K562 (cell line): ENCODE measurements at regions not wholly inside any gene's neighbourhood (a gene's known extent, or its start where the extent isn't known, plus 50 kb on each side); places are given as distances from the start of the nearest gene placed in this dataset.

ENCODE experiments used
- ATAC-seq: fragments of 200-7000 bp; cut with Tn5 transposase; 3 replicates; pipeline ENCODE4 v1.9.1; 2020; ENCODE audit warnings: moderate library complexity
- BruUV-seq: library from RNA; stranded (reverse); fragments of 400-500 nt; replicated peaks from 2 replicates; lab custom pipeline; 2021; lab: Mats Ljungman, UMichigan
- CTCF ChIA-PET: fragments of 300-600 bp; formaldehyde crosslinking; extraction: SDS; loops from one replicate; lab custom pipeline; 2021; ENCODE audit warnings: low intra/inter-chr PET ratio; lab: Yijun Ruan, JAX
- POLR2A ChIA-PET: fragments of 300-600, 350-650 bp; sonication (Branson Sonifier 250); formaldehyde crosslinking; extraction: SDS; loops from one replicate; lab custom pipeline; 2021; ENCODE audit warnings: antibody characterized with exemption, inconsistent platforms; lab: Yijun Ruan, JAX
- DNase-seq, 4 experiments: peaks; one replicate each; pipeline versions ENCODE4 v3.0.0 to v3.0.0-alpha.2; 2011 to 2018; ENCODE audit warnings: low spot score in 3 of 4, mixed read lengths in 3 of 4; ENCODE audit errors: extremely low read depth in 1 of 4
- FAIRE-seq: peaks from 2 replicates; lab custom pipeline; 2011; peaks lifted over from hg19 to GRCh38; lab: Jason Lieb, UNC
- H2AFZ ChIP-seq: 2 replicates; pipeline ENCODE4 v1.6.0; 2011; ENCODE audit warnings: low read depth, low read length, control low read depth, inconsistent platforms
- H3K27ac ChIP-seq: fragments of 200-600 bp; 3 replicates; pipeline ENCODE4 v1.8.0; 2011; ENCODE audit warnings: low read depth, mild to moderate bottlenecking, control low read depth, inconsistent platforms, low read length, moderate library complexity, mixed read lengths; ENCODE audit errors: extremely low read depth
- H3K27me3 ChIP-seq, 2 experiments: fragments of 300-600 bp in 1 of 2; 2 replicates in 1 of 2; 3 replicates in 1 of 2; pipeline versions ENCODE4 v1.6.0 to v1.8.0; 2011; ENCODE audit warnings: inconsistent platforms in 2 of 2, low read length in 2 of 2, mild to moderate bottlenecking in 1 of 2, mixed read lengths in 1 of 2, moderate library complexity in 1 of 2; ENCODE audit not compliant: control insufficient read depth in 2 of 2, insufficient read depth in 2 of 2
- H3K36me3 ChIP-seq: fragments of 300-600 bp; 3 replicates; pipeline ENCODE4 v1.8.0; 2011; ENCODE audit warnings: mild to moderate bottlenecking, low read length, inconsistent platforms; ENCODE audit not compliant: control insufficient read depth, insufficient read depth
- H3K4me1 ChIP-seq, 2 experiments: fragments of 200-600 bp in 1 of 2; replicated peaks in 1 of 2; 2 replicates in 1 of 2; 3 replicates in 1 of 2; pipeline versions ENCODE4 v1.5.1 to v1.8.0; 2011; ENCODE audit warnings: inconsistent platforms in 2 of 2, low read length in 2 of 2, mild to moderate bottlenecking in 1 of 2, mixed read lengths in 1 of 2, moderate library complexity in 1 of 2; ENCODE audit not compliant: control insufficient read depth in 2 of 2, insufficient read depth in 2 of 2
- H3K4me2 ChIP-seq: 2 replicates; pipeline ENCODE4 v1.6.1; 2011; ENCODE audit warnings: low read length, control low read depth, inconsistent platforms, mixed read lengths; ENCODE audit not compliant: insufficient read depth
- H3K4me3 ChIP-seq: fragments of 200-600 bp; sonication (generic), shearing (Covaris generic); 2 replicates; pipeline ENCODE4 v1.5.1; 2016; ENCODE audit warnings: control low read depth, inconsistent platforms
- H3K79me2 ChIP-seq: fragments of 200-600 bp; 3 replicates; pipeline ENCODE4 v1.8.0; 2011; ENCODE audit warnings: low read length, inconsistent platforms; ENCODE audit not compliant: control insufficient read depth, insufficient read depth
- H3K9ac ChIP-seq, 2 experiments: 2 replicates each; pipeline versions ENCODE4 v1.6.0 to v1.6.1; 2011; ENCODE audit warnings: low read depth in 2 of 2, low read length in 2 of 2, control low read depth in 1 of 2, inconsistent platforms in 1 of 2, mild to moderate bottlenecking in 1 of 2, mixed read lengths in 1 of 2; ENCODE audit not compliant: insufficient read depth in 1 of 2
- H3K9me1 ChIP-seq: one replicate; pipeline ENCODE4 v1.6.0; 2011; ENCODE audit warnings: inconsistent platforms, mild to moderate bottlenecking, low read length, moderate library complexity; ENCODE audit not compliant: control insufficient read depth, insufficient read depth
- H3K9me3 ChIP-seq: replicated peaks from 2 replicates; pipeline ENCODE4 v1.5.1; 2011; ENCODE audit warnings: low read depth, low read length, inconsistent platforms; ENCODE audit not compliant: control insufficient read depth, insufficient read depth
- H4K20me1 ChIP-seq: replicated peaks from 2 replicates; pipeline ENCODE4 v1.6.1; 2011; ENCODE audit warnings: low read length, inconsistent platforms, mixed read lengths; ENCODE audit not compliant: control insufficient read depth, insufficient read depth
- BRD9 ChIP-seq: fragments of 450-650 bp; IDR thresholded peaks from 2 replicates; pipeline ENCODE4 v1.6.1; 2018; ENCODE audit warnings: low read depth; ENCODE audit not compliant: partially characterized antibody
- CC2D1A ChIP-seq: fragments of 450-650 bp; IDR thresholded peaks from 2 replicates; pipeline ENCODE4 v1.6.1; 2017; ENCODE audit warnings: mild to moderate bottlenecking
- CEBPZ ChIP-seq: fragments of 150-350 bp; IDR thresholded peaks from 2 replicates; pipeline ENCODE4 v1.6.1; 2014; ENCODE audit warnings: low read depth, mild to moderate bottlenecking, low read length, borderline replicate concordance
- HES1 ChIP-seq: fragments of 450-650 bp; IDR thresholded peaks from 2 replicates; pipeline ENCODE4 v1.6.1; 2016; ENCODE audit warnings: low read depth, mild to moderate bottlenecking, moderate library complexity
- NONO ChIP-seq, 2 experiments: fragments of 200-400 bp in 1 of 2; fragments of 450-650 bp in 1 of 2; formaldehyde crosslinking in 1 of 2; IDR thresholded peaks; 2 replicates each; pipeline ENCODE4 v1.6.1; 2017; ENCODE audit warnings: low read depth in 2 of 2, mild to moderate bottlenecking in 2 of 2, moderate library complexity in 2 of 2, low read length in 1 of 2
- PTRF ChIP-seq: fragments of 450-650 bp; IDR thresholded peaks from 2 replicates; pipeline ENCODE4 v1.6.1; 2016; ENCODE audit warnings: mild to moderate bottlenecking, missing genetic modification characterization, missing compliant biosample characterization
- SMAD4 ChIP-seq: fragments of 250-450 bp; sonication (Bioruptor Pico); conservative IDR thresholded peaks from 2 replicates; pipeline ENCODE4 v1.8.0; 2021; ENCODE audit warnings: inconsistent platforms, mild to moderate bottlenecking, moderate library complexity
- SNRNP70 ChIP-seq: fragments of 200-400 bp; formaldehyde crosslinking; optimal IDR thresholded peaks from 2 replicates; pipeline ENCODE3; 2017; ENCODE audit warnings: low read depth, low read length
- TCFL5 ChIP-seq: fragments of 250-450 bp; sonication (Bioruptor Pico); conservative IDR thresholded peaks from 2 replicates; pipeline ENCODE4 v1.6.1; 2021; ENCODE audit warnings: mild to moderate bottlenecking, moderate library complexity, matching md5 sums
- ZBTB1 ChIP-seq: sonication (generic); formaldehyde crosslinking; IDR thresholded peaks from 2 replicates; pipeline ENCODE4 v1.8.1; 2023; ENCODE audit warnings: missing genetic modification reagents, low read depth, mild to moderate bottlenecking, borderline replicate concordance
- ZNF384 ChIP-seq: IDR thresholded peaks from 2 replicates; pipeline ENCODE4 v1.6.1; 2012; ENCODE audit warnings: low read depth, low read length, improper control_type of control experiment
- ZNF561 ChIP-seq: fragments of 450-650 bp; formaldehyde crosslinking; conservative IDR thresholded peaks from 2 replicates; pipeline ENCODE4 v1.4.0; 2020; ENCODE audit warnings: mild to moderate bottlenecking, moderate library complexity
- ZNF584 ChIP-seq: fragments of 200-800 bp; sonication (Bioruptor generic); IDR thresholded peaks from 2 replicates; pipeline ENCODE4 v1.6.1; 2016; ENCODE audit warnings: low read depth, mild to moderate bottlenecking, missing genetic modification characterization, missing compliant biosample characterization
- ZNF707 ChIP-seq: fragments of 250-450 bp; sonication (Bioruptor Pico); conservative IDR thresholded peaks from 2 replicates; pipeline ENCODE4 v1.8.0; 2022; ENCODE audit warnings: inconsistent platforms, mild to moderate bottlenecking, moderate library complexity
- ZNF740 ChIP-seq, 3 experiments: fragments of 200-800 bp in 1 of 3; sonication (Bioruptor generic) in 1 of 3; sonication (generic) in 1 of 3; formaldehyde crosslinking in 1 of 3; IDR thresholded peaks; 2 replicates each; pipeline versions ENCODE4 v1.6.1 to v1.8.0; 2016 to 2022; ENCODE audit warnings: mild to moderate bottlenecking in 2 of 3, missing compliant biosample characterization in 2 of 3, missing genetic modification characterization in 2 of 3, missing genetic modification reagents in 1 of 3
- WGBS: fragments of 100-300 bp; shearing (Covaris generic); methylation state at CpG from one replicate; pipeline ENCODE4 v1.1.6; 2016; ENCODE audit warnings: low coverage, mixed read lengths; ENCODE audit not compliant: insufficient coverage; ENCODE audit errors: missing lambda C conversion rate; 5-methylcytosine and 5-hydroxymethylcytosine counted together
- in situ Hi-C: fragments of 300-500 bp; cut with MboI; formaldehyde crosslinking; loops from 4 replicates; pipeline ENCODE4 v1.15.0; 2018; ENCODE audit warnings: inconsistent platforms, mixed read lengths
- intact Hi-C: fragments of 100-400 bp; cut with micrococcal nuclease; formaldehyde crosslinking; loops from 2 replicates; pipeline ENCODE4 v1.14.2; 2022

GRCh38 chr10:81570349-81570748, 304.6 kb upstream of the NRG3 start (continued):
- TF ChIP-seq CEBPZ (no peak), TCFL5 (CRISPR knock-in tag) (no peak), PTRF (tag) (no peak), BRD9 (no peak), ZNF561 (CRISPR knock-in tag) (no peak), CC2D1A (no peak)

GRCh38 chr10:81570878-81571794, 303.9 kb upstream of the NRG3 start:
- Histone ChIP-seq H3K9ac (no peak overlapping the region), H3K9me3 (no peaks in the 10 kb centered on the region), H2AFZ (no peak overlapping the region), H3K27ac (no peak overlapping the region), H4K20me1 (no peaks in the 10 kb centered on the region), H3K79me2 (no peaks in the 10 kb centered on the region), H3K27me3 (no peaks in the 10 kb centered on the region), H3K36me3 (no peaks in the 10 kb centered on the region), H3K4me1 (no peaks in the 10 kb centered on the region), H3K4me3 (no peak overlapping the region), H3K9me1 (no peaks in the 10 kb centered on the region), H3K4me2 (no peak overlapping the region)
- in situ Hi-C loops: no loop called here
- no TSS peak for BruUV-seq
- CTCF ChIA-PET: interaction anchor here (0.6 kb wide), 1 partner anchor 32 kb away, joined by 3 read pairs; no protein-coding TSS in a partner anchor
- TF ChIP-seq ZNF584 (CRISPR knock-in tag) (no peak), SNRNP70 (no peak), ZNF740 (CRISPR knock-in tag; IDR thresholded peaks at IDR 0.05) (no peak), ZNF740 (tag; IDR thresholded peaks at IDR 0.05) (no peak), ZNF707 (no peak), HES1 (no peak), NONO (IDR thresholded peaks at IDR 0.05; ENCODE audit: low read depth in 2 of 2, low read length in 1 of 2) (no peak), ZNF384 (no peak), SMAD4 (CRISPR knock-in tag) (no peak), ZBTB1 (CRISPR knock-in tag) (no peak)
- FAIRE-seq (no peak), DNase-seq (no peak), ATAC-seq (no peak)
- intact Hi-C loops: no loop called here
- WGBS: 3% methylated on average over 20 of the region's 21 CpGs
- POLR2A ChIA-PET: no interaction called here
